GM12878 (cell line): ENCODE measurements at regions not wholly inside any gene's neighbourhood (a gene's known extent, or its start where the extent isn't known, plus 50 kb on each side); places are given as distances from the start of the nearest gene placed in this dataset.

Source experiments
- GABPA ChIP-seq: IDR thresholded peaks from 2 replicates; pipeline ENCODE4 v1.6.1; 2014; ENCODE audit warnings: antibody characterized with exemption, low read depth, mild to moderate bottlenecking, inconsistent platforms
- IKZF1 ChIP-seq: fragments of 450-650 bp; conservative IDR thresholded peaks from 2 replicates; pipeline ENCODE4 v1.6.1; 2017; ENCODE audit warnings: antibody characterized with exemption, mild to moderate bottlenecking
- IKZF2 ChIP-seq, 2 experiments: fragments of 450-650 bp; IDR thresholded peaks; 2 replicates each; pipeline ENCODE4 v1.6.1; 2017; ENCODE audit warnings: mild to moderate bottlenecking in 2 of 2, moderate library complexity in 2 of 2
- KAT2A ChIP-seq: conservative IDR thresholded peaks from 2 replicates; pipeline ENCODE4 v1.6.1; 2011; ENCODE audit warnings: low read depth, low read length; ENCODE audit not compliant: control insufficient read depth
- PAX8 ChIP-seq: fragments of 450-650 bp; IDR thresholded peaks from 2 replicates; pipeline ENCODE4 v1.6.1; 2017; ENCODE audit warnings: mild to moderate bottlenecking, moderate library complexity
- SMARCA5 ChIP-seq: fragments of 450-650 bp; IDR thresholded peaks from 2 replicates; pipeline ENCODE4 v1.6.1; 2017; ENCODE audit warnings: mild to moderate bottlenecking
- SP1 ChIP-seq: IDR thresholded peaks from one replicate; pipeline ENCODE4 v1.6.1; 2011; ENCODE audit warnings: low read depth, low read length
- TCF7 ChIP-seq: IDR thresholded peaks from 2 replicates; pipeline ENCODE4 v1.6.1; 2014; ENCODE audit warnings: antibody characterized with exemption, borderline replicate concordance
- ZNF622 ChIP-seq: fragments of 450-650 bp; IDR thresholded peaks from 2 replicates; pipeline ENCODE4 v1.6.1; 2017; ENCODE audit warnings: mild to moderate bottlenecking, inconsistent platforms
- ZSCAN29 ChIP-seq: fragments of 450-650 bp; IDR thresholded peaks from 2 replicates; pipeline ENCODE4 v1.6.1; 2017; ENCODE audit warnings: mild to moderate bottlenecking, moderate library complexity
- TF ChIP-seq, protein P1 (sequence below): fragments of 450-650 bp; IDR thresholded peaks from 2 replicates; pipeline ENCODE4 v1.6.1; 2017; ENCODE audit warnings: mild to moderate bottlenecking, low read depth, inconsistent platforms; ENCODE audit not compliant: poor library complexity, severe bottlenecking
- TF ChIP-seq, protein P2 (sequence below): fragments of 150-350 bp; IDR thresholded peaks from 2 replicates; pipeline ENCODE4 v1.6.1; 2016; ENCODE audit warnings: low read depth, low read length
- TF ChIP-seq, protein P3 (sequence below): fragments of 450-650 bp; IDR thresholded peaks from 2 replicates; pipeline ENCODE4 v1.6.1; 2016; ENCODE audit warnings: mild to moderate bottlenecking
- TF ChIP-seq, protein P4 (sequence below): fragments of 450-650 bp; IDR thresholded peaks from 2 replicates; pipeline ENCODE4 v1.6.1; 2017; ENCODE audit warnings: mild to moderate bottlenecking
- TF ChIP-seq, protein P5 (sequence below): fragments of 150-350 bp; IDR thresholded peaks from 2 replicates; pipeline ENCODE4 v1.6.1; 2014; ENCODE audit warnings: mild to moderate bottlenecking, low read depth, low read length

DNA sequence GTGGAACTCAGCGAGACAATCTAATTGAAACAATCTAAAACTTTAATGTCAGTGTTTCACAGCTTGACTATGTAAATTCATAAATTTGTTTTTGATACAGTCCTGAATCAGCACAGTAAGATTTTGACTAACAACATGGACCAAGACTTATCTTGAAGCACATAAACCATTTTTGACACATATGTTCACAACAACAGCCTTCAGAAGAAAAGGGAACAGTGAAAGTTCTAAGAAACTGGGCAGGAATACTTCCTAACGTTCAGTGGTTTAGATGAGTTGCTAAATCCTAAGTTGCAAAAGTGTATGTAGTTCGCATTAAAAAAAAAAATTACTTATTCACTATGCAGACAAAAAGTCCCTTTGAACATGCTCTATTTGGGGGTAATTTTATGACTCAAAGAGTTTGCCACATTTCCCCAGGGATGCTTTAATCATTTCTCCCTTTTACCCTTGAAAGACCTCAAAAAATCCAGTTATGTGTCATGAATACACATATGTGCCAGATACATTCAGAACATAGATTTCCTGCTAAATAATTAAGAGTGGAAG is 120.2 kb downstream of the MRPL39 start (continued):
- TF ChIP-seq, protein P1, sequence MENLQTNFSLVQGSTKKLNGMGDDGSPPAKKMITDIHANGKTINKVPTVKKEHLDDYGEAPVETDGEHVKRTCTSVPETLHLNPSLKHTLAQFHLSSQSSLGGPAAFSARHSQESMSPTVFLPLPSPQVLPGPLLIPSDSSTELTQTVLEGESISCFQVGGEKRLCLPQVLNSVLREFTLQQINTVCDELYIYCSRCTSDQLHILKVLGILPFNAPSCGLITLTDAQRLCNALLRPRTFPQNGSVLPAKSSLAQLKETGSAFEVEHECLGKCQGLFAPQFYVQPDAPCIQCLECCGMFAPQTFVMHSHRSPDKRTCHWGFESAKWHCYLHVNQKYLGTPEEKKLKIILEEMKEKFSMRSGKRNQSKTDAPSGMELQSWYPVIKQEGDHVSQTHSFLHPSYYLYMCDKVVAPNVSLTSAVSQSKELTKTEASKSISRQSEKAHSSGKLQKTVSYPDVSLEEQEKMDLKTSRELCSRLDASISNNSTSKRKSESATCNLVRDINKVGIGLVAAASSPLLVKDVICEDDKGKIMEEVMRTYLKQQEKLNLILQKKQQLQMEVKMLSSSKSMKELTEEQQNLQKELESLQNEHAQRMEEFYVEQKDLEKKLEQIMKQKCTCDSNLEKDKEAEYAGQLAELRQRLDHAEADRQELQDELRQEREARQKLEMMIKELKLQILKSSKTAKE, result peak; percentile 87
- TF ChIP-seq, protein P2, sequence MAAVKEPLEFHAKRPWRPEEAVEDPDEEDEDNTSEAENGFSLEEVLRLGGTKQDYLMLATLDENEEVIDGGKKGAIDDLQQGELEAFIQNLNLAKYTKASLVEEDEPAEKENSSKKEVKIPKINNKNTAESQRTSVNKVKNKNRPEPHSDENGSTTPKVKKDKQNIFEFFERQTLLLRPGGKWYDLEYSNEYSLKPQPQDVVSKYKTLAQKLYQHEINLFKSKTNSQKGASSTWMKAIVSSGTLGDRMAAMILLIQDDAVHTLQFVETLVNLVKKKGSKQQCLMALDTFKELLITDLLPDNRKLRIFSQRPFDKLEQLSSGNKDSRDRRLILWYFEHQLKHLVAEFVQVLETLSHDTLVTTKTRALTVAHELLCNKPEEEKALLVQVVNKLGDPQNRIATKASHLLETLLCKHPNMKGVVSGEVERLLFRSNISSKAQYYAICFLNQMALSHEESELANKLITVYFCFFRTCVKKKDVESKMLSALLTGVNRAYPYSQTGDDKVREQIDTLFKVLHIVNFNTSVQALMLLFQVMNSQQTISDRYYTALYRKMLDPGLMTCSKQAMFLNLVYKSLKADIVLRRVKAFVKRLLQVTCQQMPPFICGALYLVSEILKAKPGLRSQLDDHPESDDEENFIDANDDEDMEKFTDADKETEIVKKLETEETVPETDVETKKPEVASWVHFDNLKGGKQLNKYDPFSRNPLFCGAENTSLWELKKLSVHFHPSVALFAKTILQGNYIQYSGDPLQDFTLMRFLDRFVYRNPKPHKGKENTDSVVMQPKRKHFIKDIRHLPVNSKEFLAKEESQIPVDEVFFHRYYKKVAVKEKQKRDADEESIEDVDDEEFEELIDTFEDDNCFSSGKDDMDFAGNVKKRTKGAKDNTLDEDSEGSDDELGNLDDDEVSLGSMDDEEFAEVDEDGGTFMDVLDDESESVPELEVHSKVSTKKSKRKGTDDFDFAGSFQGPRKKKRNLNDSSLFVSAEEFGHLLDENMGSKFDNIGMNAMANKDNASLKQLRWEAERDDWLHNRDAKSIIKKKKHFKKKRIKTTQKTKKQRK, result no peak
- TF ChIP-seq PAX8, result 0 out of 2 replicates have a peak, but pooled peaks have one; percentile 15
- peak; percentile 94 to 97 for TF ChIP-seq IKZF2 (IDR thresholded peaks at IDR 0.05)
- peak; percentile 58 for TF ChIP-seq SP1
- peak; percentile 89 for TF ChIP-seq IKZF1
- no peak for TF ChIP-seq SMARCA5
- TF ChIP-seq TCF7, result peak; percentile 95
- TF ChIP-seq ZNF622, result no peak
- TF ChIP-seq, protein P3, sequence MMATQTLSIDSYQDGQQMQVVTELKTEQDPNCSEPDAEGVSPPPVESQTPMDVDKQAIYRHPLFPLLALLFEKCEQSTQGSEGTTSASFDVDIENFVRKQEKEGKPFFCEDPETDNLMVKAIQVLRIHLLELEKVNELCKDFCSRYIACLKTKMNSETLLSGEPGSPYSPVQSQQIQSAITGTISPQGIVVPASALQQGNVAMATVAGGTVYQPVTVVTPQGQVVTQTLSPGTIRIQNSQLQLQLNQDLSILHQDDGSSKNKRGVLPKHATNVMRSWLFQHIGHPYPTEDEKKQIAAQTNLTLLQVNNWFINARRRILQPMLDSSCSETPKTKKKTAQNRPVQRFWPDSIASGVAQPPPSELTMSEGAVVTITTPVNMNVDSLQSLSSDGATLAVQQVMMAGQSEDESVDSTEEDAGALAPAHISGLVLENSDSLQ, result no peak; the same call in 1 of the 2 replicates
- TF ChIP-seq ZSCAN29, result no peak
- TF ChIP-seq, protein P4, sequence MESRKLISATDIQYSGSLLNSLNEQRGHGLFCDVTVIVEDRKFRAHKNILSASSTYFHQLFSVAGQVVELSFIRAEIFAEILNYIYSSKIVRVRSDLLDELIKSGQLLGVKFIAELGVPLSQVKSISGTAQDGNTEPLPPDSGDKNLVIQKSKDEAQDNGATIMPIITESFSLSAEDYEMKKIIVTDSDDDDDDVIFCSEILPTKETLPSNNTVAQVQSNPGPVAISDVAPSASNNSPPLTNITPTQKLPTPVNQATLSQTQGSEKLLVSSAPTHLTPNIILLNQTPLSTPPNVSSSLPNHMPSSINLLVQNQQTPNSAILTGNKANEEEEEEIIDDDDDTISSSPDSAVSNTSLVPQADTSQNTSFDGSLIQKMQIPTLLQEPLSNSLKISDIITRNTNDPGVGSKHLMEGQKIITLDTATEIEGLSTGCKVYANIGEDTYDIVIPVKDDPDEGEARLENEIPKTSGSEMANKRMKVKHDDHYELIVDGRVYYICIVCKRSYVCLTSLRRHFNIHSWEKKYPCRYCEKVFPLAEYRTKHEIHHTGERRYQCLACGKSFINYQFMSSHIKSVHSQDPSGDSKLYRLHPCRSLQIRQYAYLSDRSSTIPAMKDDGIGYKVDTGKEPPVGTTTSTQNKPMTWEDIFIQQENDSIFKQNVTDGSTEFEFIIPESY, result no peak
- TF ChIP-seq GABPA, result peak; percentile 76
- TF ChIP-seq, protein P5, sequence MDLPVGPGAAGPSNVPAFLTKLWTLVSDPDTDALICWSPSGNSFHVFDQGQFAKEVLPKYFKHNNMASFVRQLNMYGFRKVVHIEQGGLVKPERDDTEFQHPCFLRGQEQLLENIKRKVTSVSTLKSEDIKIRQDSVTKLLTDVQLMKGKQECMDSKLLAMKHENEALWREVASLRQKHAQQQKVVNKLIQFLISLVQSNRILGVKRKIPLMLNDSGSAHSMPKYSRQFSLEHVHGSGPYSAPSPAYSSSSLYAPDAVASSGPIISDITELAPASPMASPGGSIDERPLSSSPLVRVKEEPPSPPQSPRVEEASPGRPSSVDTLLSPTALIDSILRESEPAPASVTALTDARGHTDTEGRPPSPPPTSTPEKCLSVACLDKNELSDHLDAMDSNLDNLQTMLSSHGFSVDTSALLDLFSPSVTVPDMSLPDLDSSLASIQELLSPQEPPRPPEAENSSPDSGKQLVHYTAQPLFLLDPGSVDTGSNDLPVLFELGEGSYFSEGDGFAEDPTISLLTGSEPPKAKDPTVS, result no peak
- TF ChIP-seq KAT2A, result no peak
- TF ChIP-seq, all 136 proteins: peak for 62
